HG03175 (cell line): ENCODE measurements at regions not wholly inside any gene's neighbourhood (a gene's known extent, or its start where the extent isn't known, plus 50 kb on each side); places are given as distances from the start of the nearest gene placed in this dataset.

ENCODE experiments used
- ATAC-seq: cut with Tn5 transposase; IDR thresholded peaks from one replicate; pipeline ENCODE4 v1.9.1; 2021; ENCODE audit warnings: mild to moderate bottlenecking, moderate library complexity; ENCODE audit not compliant: unreplicated experiment

- no peak for ATAC-seq
Observed at GRCh38 chr10:91127341-91128082, 93.0 kb upstream of the PCGF5 start.

- no peak for ATAC-seq
Observed at GRCh38 chr10:91135113-91135512, 85.3 kb upstream of the PCGF5 start.

- no peak for ATAC-seq
Observed at GRCh38 chr10:91137011-91137643, 83.3 kb upstream of the PCGF5 start.

- ATAC-seq, result no peak
Observed at GRCh38 chr10:91137822-91138221, 82.6 kb upstream of the PCGF5 start.

- ATAC-seq, result no peak
Observed at GRCh38 chr10:91140995-91141549, 79.4 kb upstream of the PCGF5 start.

GRCh38 chr10:91144961-91145360, 75.5 kb upstream of the PCGF5 start:
- no peak for ATAC-seq

GRCh38 chr10:91146146-91146545, 74.3 kb upstream of the PCGF5 start:
- no peak for ATAC-seq

- ATAC-seq, result no peak
Observed at GRCh38 chr10:91149550-91149949, 70.9 kb upstream of the PCGF5 start.

GRCh38 chr10:91150631-91151030, 69.8 kb upstream of the PCGF5 start:
- ATAC-seq, result no peak

GRCh38 chr10:91153508-91153907, 67.0 kb upstream of the PCGF5 start:
- no peak for ATAC-seq

GRCh38 chr10:91154842-91155241, 65.6 kb upstream of the PCGF5 start:
- ATAC-seq, result no peak

- ATAC-seq, result no peak
Observed at GRCh38 chr10:91156196-91156595, 64.3 kb upstream of the PCGF5 start.

- ATAC-seq, result no peak
Observed at GRCh38 chr10:91159254-91159783, 61.1 kb upstream of the PCGF5 start.

GRCh38 chr10:91162050-91162494, 58.4 kb upstream of the PCGF5 start:
- peak; percentile 5 for ATAC-seq

- peak; percentile 56 for ATAC-seq
Observed at GRCh38 chr10:91162495-91163268, 57.8 kb upstream of the PCGF5 start.

GRCh38 chr10:91163269-91163868, 57.1 kb upstream of the PCGF5 start:
- peak; percentile 53 for ATAC-seq

GRCh38 chr10:91163869-91164474, 56.5 kb upstream of the PCGF5 start:
- ATAC-seq, result peak; percentile 16

GRCh38 chr10:91164520-91165065, 55.9 kb upstream of the PCGF5 start:
- ATAC-seq, result no peak

- no peak for ATAC-seq
Observed at GRCh38 chr10:91167406-91167805, 53.1 kb upstream of the PCGF5 start.

- no peak for ATAC-seq
Observed at GRCh38 chr10:91170418-91170817, 50.0 kb upstream of the PCGF5 start.
